Mucosa of descending colon (tissue), 3 donors: ENCODE measurements at regions not wholly inside any gene's neighbourhood (a gene's known extent, or its start where the extent isn't known, plus 50 kb on each side); places are given as distances from the start of the nearest gene placed in this dataset.

Source experiments
- ATAC-seq: fragments of 200-7000 bp; cut with Tn5 transposase; one replicate; pipeline ENCODE4 v1.9.1; 2020; ENCODE audit warnings: mild to moderate bottlenecking, moderate library complexity
- DNase-seq, 3 donors: peaks; one replicate each; pipeline ENCODE4 v3.0.0-alpha.2; 2020
- H3K36me3 ChIP-seq: fragments of 200-600 bp; one replicate; pipeline ENCODE4 v1.8.0; 2021; ENCODE audit warnings: low read depth, mild to moderate bottlenecking
- H3K4me1 ChIP-seq: fragments of 200-600 bp; one replicate; pipeline ENCODE4 v1.8.0; 2021; ENCODE audit warnings: low read depth, mild to moderate bottlenecking
- H3K4me3 ChIP-seq: fragments of 200-600 bp; one replicate; pipeline ENCODE4 v1.8.0; 2021; ENCODE audit warnings: mild to moderate bottlenecking
- H3K9me3 ChIP-seq: fragments of 200-600 bp; one replicate; pipeline ENCODE4 v1.8.0; 2021; ENCODE audit warnings: mild to moderate bottlenecking
- CTCF ChIP-seq: fragments of 200-600 bp; IDR thresholded peaks from one replicate; pipeline ENCODE4 v1.8.0; 2022; ENCODE audit warnings: antibody characterized with exemption, mild to moderate bottlenecking
- intact Hi-C, 2 donors: fragments of 100-400 bp; cut with DNase I in 1 of 2; cut with micrococcal nuclease in 1 of 2; formaldehyde crosslinking; loops; one replicate each; pipeline versions ENCODE4 v1.11.0 to v1.11.1; 2022; cut with DNase I, micrococcal nuclease
- donor health status: DM: no; HTN: no; CAD: no; lungs with moderate emphysema.
- donor health status: DM: no; HTN: no; CAD: no.
- donor health status: DM: no; HTN: yes; CAD: no.

- ATAC-seq (no peak), DNase-seq (no peak)
- no peak overlapping the region for H3K4me3 ChIP-seq
- TF ChIP-seq CTCF, result no peak
- intact Hi-C loops, result no loop called here
- no peaks in the 10 kb centered on the region for H3K36me3 ChIP-seq
- H3K9me3 ChIP-seq, result no peaks in the 10 kb centered on the region
- H3K4me1 ChIP-seq, result no peaks in the 10 kb centered on the region
Measured at GRCh38 chr3:35201211-35201610, 438.1 kb upstream of the ARPP21 start.

- intact Hi-C loops, result no loop called here
- ATAC-seq, result no peak
- Histone ChIP-seq H3K9me3 (no peaks in the 10 kb centered on the region), H3K36me3 (no peaks in the 10 kb centered on the region), H3K4me1 (no peaks in the 10 kb centered on the region), H3K4me3 (no peak overlapping the region)
- DNase-seq, result peak in 1 of 3 donors; percentile 31
- TF ChIP-seq CTCF, result no peak
Measured at GRCh38 chr3:35215525-35216500, 423.5 kb upstream of the ARPP21 start.

GRCh38 chr3:35216501-35217266 is 422.6 kb upstream of the ARPP21 start:
- no peak overlapping the region for H3K4me3 ChIP-seq
- ATAC-seq, result no peak
- H3K36me3 ChIP-seq, result no peaks in the 10 kb centered on the region
- no peaks in the 10 kb centered on the region for H3K9me3 ChIP-seq
- no peak for TF ChIP-seq CTCF
- H3K4me1 ChIP-seq, result no peaks in the 10 kb centered on the region
- DNase-seq, result peak in 1 of 3 donors; percentile 37
- intact Hi-C loops, result no loop called here

GRCh38 chr3:35223632-35224394 is 415.5 kb upstream of the ARPP21 start:
- H3K9me3 ChIP-seq, result no peaks in the 10 kb centered on the region
- intact Hi-C loops, result no loop called here
- no peaks in the 10 kb centered on the region for H3K4me1 ChIP-seq
- ATAC-seq (no peak), DNase-seq (no peak)
- no peak overlapping the region for H3K4me3 ChIP-seq
- TF ChIP-seq CTCF, result no peak
- no peaks in the 10 kb centered on the region for H3K36me3 ChIP-seq

GRCh38 chr3:35224565-35225295 is 414.6 kb upstream of the ARPP21 start:
- H3K36me3 ChIP-seq, result no peaks in the 10 kb centered on the region
- H3K4me1 ChIP-seq, result no peaks in the 10 kb centered on the region
- intact Hi-C loops, result no loop called here
- no peak for TF ChIP-seq CTCF
- no peaks in the 10 kb centered on the region for H3K9me3 ChIP-seq
- DNase-seq, result no peak
- ATAC-seq, result no peak
- H3K4me3 ChIP-seq, result no peak overlapping the region
